Fibroblast of skin of right biceps (primary cell): ENCODE measurements at regions not wholly inside any gene's neighbourhood (a gene's known extent, or its start where the extent isn't known, plus 50 kb on each side); places are given as distances from the start of the nearest gene placed in this dataset.
"Not testable (repeated sequence)": the region's sequence is repeated elsewhere in the genome, so short reads cannot be mapped to it uniquely, and the experiment has no call there.

Experiments
- DNase-seq: peaks from one replicate; pipeline ENCODE4 v3.0.0-alpha.2; 2013

DNA sequence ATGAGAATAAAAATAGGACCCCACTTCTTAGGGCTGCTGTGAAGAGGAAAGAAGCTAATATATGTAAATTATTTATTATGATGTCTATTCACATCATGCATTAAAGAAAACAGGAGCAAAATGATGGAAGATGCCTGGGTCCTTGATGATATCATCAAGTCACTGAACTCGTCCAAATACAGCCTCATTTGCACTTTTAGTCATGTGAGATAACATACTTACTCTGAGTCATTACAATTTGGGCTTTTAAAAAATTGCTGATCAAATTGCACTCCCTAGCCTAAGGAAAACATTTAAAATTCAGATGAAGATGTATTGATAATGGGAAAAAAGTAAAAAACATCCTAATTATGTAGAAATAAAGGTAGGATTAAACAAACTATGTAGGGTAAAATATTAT, 302.7 kb upstream of the CCL2 start:
- DNase-seq, result no peak

DNA sequence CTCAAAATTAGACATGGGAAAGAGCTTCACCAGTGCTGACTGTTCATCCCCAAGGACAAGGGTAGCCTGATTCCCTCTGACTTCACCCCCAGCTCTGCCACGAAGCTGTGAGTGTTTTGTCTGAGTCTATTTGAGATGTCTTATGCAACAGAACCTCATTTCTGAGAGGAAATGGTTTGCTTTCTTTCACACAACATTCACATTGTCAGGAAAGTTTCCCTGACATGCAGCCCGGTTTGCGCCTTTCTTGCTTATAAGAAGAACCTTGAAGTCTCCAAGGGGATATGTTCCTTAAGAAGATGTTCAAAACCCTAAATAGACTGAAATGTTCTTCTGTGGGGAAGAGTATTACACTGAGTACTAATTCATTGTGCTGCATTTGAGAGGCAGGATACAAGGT, 300.5 kb upstream of the CCL2 start:
- DNase-seq, result no peak

DNA sequence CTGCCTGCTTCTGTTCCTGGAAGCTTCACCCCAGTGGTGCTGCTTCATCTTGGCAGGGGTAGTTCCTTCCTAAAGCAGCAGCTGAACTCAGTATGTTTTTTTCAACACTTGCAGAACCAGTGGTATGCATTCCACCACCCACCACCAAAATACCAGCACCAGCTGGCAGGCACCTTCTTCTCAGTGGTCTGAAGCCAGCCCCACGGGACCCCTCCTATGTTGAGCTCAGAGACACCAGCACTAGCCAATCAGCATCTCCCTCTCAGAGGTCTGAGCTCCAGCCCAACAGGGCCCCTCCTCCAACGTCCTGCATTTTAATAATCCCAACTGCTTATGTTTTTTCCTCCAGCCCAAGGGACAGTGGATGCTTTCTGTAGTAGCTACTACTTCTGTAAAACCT, 299.6 kb upstream of the CCL2 start:
- DNase-seq, result no peak

- not testable (repeated sequence) for DNase-seq
Observed at GRCh38 chr17:33959098-33959497, 296.0 kb upstream of the CCL2 start.

DNA sequence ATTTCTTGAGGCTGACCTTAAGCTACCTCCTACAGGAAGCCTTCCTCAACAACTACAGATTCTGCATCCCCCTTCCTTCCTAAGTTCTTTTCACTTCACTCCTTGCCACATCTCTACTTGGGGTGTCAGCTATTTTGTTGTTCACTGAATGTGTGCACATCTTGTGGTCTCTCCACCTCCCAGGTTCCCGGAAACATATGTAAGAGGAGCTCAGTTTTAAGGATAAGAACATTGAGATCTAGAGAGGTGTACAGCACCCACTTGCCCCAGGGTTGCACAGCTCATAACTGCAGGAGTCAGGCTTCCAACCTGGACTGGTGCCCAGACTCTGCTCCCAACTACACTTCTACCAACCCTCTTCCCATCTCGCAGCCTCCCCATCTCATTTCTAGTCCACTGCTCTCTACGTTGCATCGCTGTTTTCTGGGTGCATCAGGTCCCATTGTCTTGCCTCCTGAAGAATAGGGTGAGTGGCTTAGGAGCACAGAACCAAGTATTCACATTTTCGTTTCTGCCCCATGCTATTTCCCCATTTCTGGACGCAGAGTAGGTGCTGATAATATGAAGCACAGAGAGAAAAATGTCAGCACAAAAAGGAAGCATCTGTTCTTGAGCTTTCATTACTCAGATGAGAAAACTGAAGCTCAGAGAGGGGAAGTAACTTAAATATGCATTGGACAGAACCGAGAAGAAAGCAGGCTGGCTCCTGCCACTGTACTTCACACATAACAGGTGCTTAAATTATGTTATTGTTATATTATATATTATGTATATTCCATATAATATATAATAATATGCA, 292.0 kb upstream of the CCL2 start:
- DNase-seq, result no peak

DNA sequence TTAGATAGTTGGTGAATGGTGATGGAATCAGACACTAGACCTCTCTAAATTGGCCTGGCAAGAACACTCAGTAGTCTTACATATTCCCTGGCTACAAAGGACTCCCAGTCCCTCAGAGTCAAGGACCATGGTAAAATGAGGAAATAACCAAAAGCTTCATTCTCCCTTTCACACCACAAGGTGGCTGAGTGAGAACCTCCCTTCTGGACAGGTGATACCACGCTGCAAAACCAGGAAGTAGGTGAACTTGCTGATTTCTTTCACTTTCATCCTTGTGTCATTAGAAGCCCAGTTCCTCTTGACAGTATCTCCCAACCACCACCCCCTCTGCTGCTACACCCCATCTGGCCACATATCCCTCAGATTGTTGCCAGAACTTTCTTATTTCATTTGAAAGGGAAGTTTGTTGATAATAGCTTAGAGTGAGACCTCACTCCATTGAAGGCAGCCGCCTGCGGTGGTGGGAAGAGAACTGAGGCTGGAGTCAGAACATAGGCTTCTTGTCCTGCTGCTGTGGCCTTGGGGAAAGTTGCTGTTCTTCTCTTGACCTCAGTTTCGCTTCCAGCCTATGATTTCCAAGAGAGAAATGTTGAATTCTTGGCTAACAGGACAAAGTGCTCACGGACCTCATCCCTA, 290.6 kb upstream of the CCL2 start:
- DNase-seq, result no peak

- no peak for DNase-seq
Observed at GRCh38 chr17:33966410-33967059, 288.6 kb upstream of the CCL2 start.

DNA sequence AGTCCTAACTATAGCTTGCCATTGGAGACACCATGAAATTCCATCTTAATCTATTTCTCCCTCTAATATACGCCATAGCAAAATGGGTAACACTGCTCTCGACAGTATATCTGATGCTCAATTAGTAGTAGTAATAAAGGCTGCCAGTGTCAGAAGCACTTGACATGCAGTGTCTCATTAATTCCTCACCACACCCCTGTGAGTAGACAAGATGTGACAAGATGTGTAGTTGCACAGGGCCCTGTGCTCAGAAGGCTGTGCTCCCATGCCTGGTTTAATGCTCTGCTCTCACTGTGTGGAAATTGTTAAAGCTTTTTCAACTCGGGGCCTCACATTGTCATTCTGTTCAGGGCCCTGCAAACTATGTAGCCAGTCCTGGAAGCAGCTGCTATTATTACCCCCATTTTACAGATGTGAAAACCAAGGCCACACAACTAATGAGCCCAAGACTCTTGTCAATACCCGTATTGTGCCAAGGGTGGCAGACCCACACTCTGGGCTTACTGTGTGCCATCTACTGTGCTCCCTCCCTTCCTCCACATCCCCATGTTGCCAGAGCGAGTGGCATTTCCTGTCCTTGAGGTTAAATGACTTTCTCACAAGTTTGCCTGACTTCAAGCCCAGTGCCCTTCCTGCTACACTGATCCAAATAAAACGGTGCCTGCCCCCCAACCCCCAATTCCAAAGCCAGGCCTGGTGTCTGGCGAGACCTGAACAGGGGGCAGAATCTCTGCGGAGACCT, 287.3 kb upstream of the CCL2 start:
- DNase-seq, result no peak

- DNase-seq, result peak; percentile 4
Observed at GRCh38 chr17:33968350-33969044, 286.6 kb upstream of the CCL2 start.

- no peak for DNase-seq
Observed at GRCh38 chr17:33970279-33970678, 284.8 kb upstream of the CCL2 start.

- no peak for DNase-seq
Observed at GRCh38 chr17:33972763-33973162, 282.3 kb upstream of the CCL2 start.

DNA sequence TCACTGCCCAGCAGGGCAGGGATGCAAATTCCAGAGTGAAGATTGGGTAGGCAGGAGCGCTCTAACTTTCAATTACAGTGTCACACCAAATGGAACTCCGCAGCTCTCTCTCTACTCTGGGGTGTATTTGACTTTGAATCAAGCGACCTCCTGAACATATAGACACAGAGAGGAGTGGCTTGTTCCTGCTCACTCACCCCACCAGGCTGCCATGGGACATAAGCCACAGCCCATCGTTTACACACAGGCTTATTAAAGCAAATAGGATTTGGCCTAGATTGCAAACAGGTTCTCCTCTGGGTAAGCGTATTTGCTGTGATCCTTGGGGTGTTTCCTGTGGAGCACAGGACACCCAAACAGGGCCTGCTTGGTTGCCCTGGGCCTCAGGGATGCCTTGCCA, 281.6 kb upstream of the CCL2 start:
- no peak for DNase-seq

DNA sequence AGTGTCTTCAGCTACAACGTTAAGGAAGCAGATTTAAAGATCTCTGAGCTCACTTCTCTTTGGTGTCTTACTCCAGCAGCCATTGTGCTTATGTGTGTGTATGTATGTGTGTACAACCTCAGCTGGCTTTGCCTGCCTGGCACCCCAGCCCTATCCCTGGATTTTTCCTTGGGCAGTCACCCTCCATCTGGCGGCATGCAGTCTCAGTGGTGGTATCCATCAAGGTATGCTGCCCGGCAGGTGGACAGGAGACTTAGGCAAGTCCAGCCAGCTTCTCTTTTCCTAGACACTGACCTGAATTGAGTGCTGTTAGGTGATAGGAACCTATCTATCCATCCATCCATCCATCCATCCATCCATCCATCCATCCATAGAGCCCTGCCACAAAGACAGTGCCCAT, 280.8 kb upstream of the CCL2 start:
- no peak for DNase-seq

DNA sequence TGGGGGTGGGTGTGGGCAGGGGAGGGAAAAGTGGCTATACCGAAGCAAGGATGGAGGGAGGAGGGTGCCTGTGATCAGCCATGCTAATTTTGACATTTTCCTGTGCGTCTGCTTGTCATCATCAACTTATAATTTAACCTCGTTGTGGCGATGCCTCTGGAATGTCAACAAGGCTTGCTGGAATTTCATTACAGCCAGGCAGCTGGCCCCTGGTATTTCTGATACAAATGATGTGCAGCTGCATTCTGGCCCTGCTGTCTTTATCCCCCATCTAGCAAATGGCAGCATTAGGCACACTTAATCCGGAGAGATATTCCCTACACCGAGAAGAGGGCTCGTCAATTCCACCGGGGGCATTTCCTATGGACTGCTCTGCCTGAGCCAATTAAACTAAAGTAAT, 278.3 kb upstream of the CCL2 start:
- no peak for DNase-seq

- no peak for DNase-seq
Observed at GRCh38 chr17:33977729-33978514, 277.2 kb upstream of the CCL2 start.

- no peak for DNase-seq
Observed at GRCh38 chr17:33978889-33979288, 276.2 kb upstream of the CCL2 start.

DNA sequence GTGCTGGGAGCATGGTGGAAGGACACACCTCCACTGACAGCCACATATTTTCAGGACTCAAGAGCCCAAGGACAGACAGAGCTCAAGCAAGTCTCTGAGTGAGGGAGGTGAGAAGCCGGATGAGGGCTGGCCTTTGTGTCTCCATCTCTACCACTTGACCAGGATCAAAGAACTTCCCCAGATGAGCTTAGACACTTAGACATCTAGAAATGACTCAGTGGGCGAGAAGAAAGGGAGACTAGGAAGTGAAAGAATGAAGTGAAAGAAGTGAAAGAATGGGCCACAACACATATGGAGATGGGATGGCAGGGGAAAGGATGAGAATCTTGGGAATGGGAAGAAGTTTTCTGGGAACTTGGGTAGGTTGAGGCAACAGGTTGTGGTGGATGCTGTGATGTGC, 274.9 kb upstream of the CCL2 start:
- no peak for DNase-seq

GRCh38 chr17:33981711-33982601, 273.1 kb upstream of the CCL2 start:
- DNase-seq, result no peak

DNA sequence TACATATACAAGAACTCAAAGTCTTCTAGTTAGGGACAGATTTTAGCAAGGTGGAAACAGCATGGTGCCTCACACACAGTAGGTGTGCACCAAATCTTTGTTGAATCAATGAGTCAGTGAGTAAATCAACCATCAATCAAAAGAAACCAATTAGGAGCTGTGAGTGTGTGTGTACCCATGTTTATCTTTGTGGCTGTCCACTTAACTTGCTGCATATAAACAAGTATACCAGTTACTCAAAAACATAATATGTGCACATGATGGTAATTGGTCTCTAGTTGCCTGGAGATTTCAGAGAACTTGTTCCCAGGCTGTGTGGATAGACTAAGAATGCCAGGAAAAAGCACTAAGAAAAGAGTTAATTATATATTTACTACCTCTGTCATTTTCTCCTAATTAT, 272.2 kb upstream of the CCL2 start:
- no peak for DNase-seq

- DNase-seq, result no peak
Observed at GRCh38 chr17:33983824-33984574, 271.1 kb upstream of the CCL2 start.
